ENCODE measurements at regions not wholly inside any gene's neighbourhood (a gene's known extent, or its start where the extent isn't known, plus 50 kb on each side); places are given as distances from the start of the nearest gene placed in this dataset.
A peak's percentile ranks its signal among the peaks of the same experiment; 100 is the strongest.

- no peaks in the 10 kb centered on the region for H3K9me3 ChIP-seq (ENCODE audit: control insufficient read depth, insufficient read depth, low read length)
- no peak overlapping the region for H2AFZ ChIP-seq (replicated peaks; ENCODE audit: low read length, poor library complexity)
- no peak overlapping the region; the same call in 1 of the 2 replicates for H4K5ac ChIP-seq (ENCODE audit: low read depth, low read length)
- H3K4me3 ChIP-seq (ENCODE audit: insufficient read depth, low read depth, low read length): no peak overlapping the region
- H4K8ac ChIP-seq (ENCODE audit: low read depth in 2 of 2, low read length in 2 of 2): peak overlapping the region in 1 of 2 experiments; percentile 39; a peak in 1 of 4 replicates
- peak; percentile 66 for ATAC-seq (ENCODE audit: low read depth)
- peak overlapping the region; percentile 87 for H2BK120ac ChIP-seq (ENCODE audit: low read depth, low read length)
- in situ Hi-C loops (cut with MboI; ENCODE audit: low sequenced_read_pairs): no loop called here
- no peaks in the 10 kb centered on the region for H3K36me3 ChIP-seq (ENCODE audit: control insufficient read depth, insufficient read depth, low read length)
- H2BK15ac ChIP-seq (ENCODE audit: low read depth, low read length): no peak overlapping the region
- TF ChIP-seq POLR2A (IDR thresholded peaks at IDR 0.05; ENCODE audit: low read depth, low read length): no peak
- no peak for TF ChIP-seq MAFK (IDR thresholded peaks at IDR 0.05; ENCODE audit: low read depth, low read length)
- TF ChIP-seq CTCF (conservative IDR thresholded peaks at IDR 0.05; ENCODE audit: low read depth, low read length): no peak
- no peak for TF ChIP-seq MAZ (IDR thresholded peaks at IDR 0.05; ENCODE audit: borderline replicate concordance, low read depth, low read length)
- TF ChIP-seq RFX5 (IDR thresholded peaks at IDR 0.05; ENCODE audit: low read depth, low read length): no peak
- TF ChIP-seq CHD1 (IDR thresholded peaks at IDR 0.05; ENCODE audit: low read depth, low read length): no peak
- TF ChIP-seq CEBPB (IDR thresholded peaks at IDR 0.05; ENCODE audit: low read depth, low read length): no peak
- TF ChIP-seq SMC3 (IDR thresholded peaks at IDR 0.05; ENCODE audit: low read depth, low read length): no peak
- TF ChIP-seq NFE2L2 (IDR thresholded peaks at IDR 0.05; ENCODE audit: low read depth, low read length): no peak
- TF ChIP-seq RAD21 (IDR thresholded peaks at IDR 0.05; ENCODE audit: low read length): no peak
- TF ChIP-seq USF2 (IDR thresholded peaks at IDR 0.05; ENCODE audit: low read depth, low read length): no peak
- no peak overlapping the region for H3K9ac ChIP-seq (ENCODE audit: low read depth, low read length)
- peak overlapping the region; percentile 43 for H3K4me2 ChIP-seq (ENCODE audit: low read depth, low read length)
- no peak overlapping the region for H2AK9ac ChIP-seq (replicated peaks; ENCODE audit: low read depth, low read length, poor library complexity)
- peak overlapping the region; percentile 63; the same call in 1 of the 2 replicates for H3K18ac ChIP-seq (ENCODE audit: low read depth, low read length)
- WGBS, 2 experiments (ENCODE audit: extremely low coverage in 2 of 2, insufficient read length in 1 of 2): no CpG with 5 or more reads among the region's 2 CpGs
- no peak for DNase-seq
- intact Hi-C loops (cut with micrococcal nuclease): loop anchor here (5.0 kb wide), 1 partner anchor 201 kb away; the partner anchor contains the start of gene NUDT4
- peaks cover 12% of the 10 kb centered on the region for H3K9me1 ChIP-seq (ENCODE audit: insufficient read depth, low read length)
- peak overlapping the region; percentile 73; the same call in 1 of the 2 replicates for H3K23ac ChIP-seq (ENCODE audit: low read depth, low read length)
- 0 out of 4 replicates have a peak, but pooled peaks cover 0 to 4% of the 10 kb centered on the region in 2 experiments for H3K79me1 ChIP-seq (ENCODE audit: low read depth in 1 of 2, low read length in 2 of 2)
- peak overlapping the region; percentile 94 for H2BK20ac ChIP-seq (ENCODE audit: low read depth, low read length)
- H3K27me3 ChIP-seq (ENCODE audit: control insufficient read depth, insufficient read depth, low read length): no peaks in the 10 kb centered on the region
- no TSS peak for BruUV-seq (replicated peaks)
- H3K27ac ChIP-seq (ENCODE audit: insufficient read depth, low read length): peak overlapping the region; percentile 94; the same call in 1 of the 2 replicates
- peaks cover 27% of the 10 kb centered on the region for H3K4me1 ChIP-seq (ENCODE audit: control insufficient read depth, insufficient read depth, low read length)
- no peak overlapping the region; the same call in 1 of the 2 replicates for H3K4ac ChIP-seq (ENCODE audit: low read depth, low read length)
- no peak overlapping the region for H4K91ac ChIP-seq (ENCODE audit: insufficient read depth, low read depth, low read length)
- H2BK5ac ChIP-seq (ENCODE audit: low read depth, low read length, poor library complexity, severe bottlenecking): peak overlapping the region; percentile 81
- dilution Hi-C loops (cut with HindIII; ENCODE audit: low sequenced_read_pairs, unreplicated experiment): no loop called here
- no peak overlapping the region for H2AK5ac ChIP-seq (ENCODE audit: low read depth, low read length)
- no peak overlapping the region; the same call in none of the 2 replicates for H3K56ac ChIP-seq (ENCODE audit: extremely low read depth, insufficient read depth, low read length)
- ChIA-PET CTCF (interaction anchor here (1.0 kb wide), 1 partner anchor 9 kb away, joined by 4 read pairs; no protein-coding TSS in a partner anchor), POLR2A (ENCODE audit: unreplicated experiment) (no interaction called here)
- 0 out of 2 replicates have a peak overlapping the region, but pooled peaks have one; percentile 44 for H3K14ac ChIP-seq (replicated peaks; ENCODE audit: low read depth, low read length)
- no peaks in the 10 kb centered on the region for H4K20me1 ChIP-seq (ENCODE audit: insufficient read depth, low read length)
Observed at GRCh38 chr12:93176610-93177126, 201.1 kb upstream of the NUDT4 start.

All from IMR-90 (cell line).